GM12878 (cell line): ENCODE measurements at regions not wholly inside any gene's neighbourhood (a gene's known extent, or its start where the extent isn't known, plus 50 kb on each side); places are given as distances from the start of the nearest gene placed in this dataset.

Experiments
- ATAC-seq: fragments of 200-7000 bp; cut with Tn5 transposase; 3 replicates; pipeline ENCODE4 v1.9.1; 2020; ENCODE audit warnings: mild to moderate bottlenecking, moderate library complexity
- BruUV-seq: library from RNA; stranded (reverse); fragments of 400-500 nt; replicated peaks from 2 replicates; lab custom pipeline; 2021; lab: Mats Ljungman, UMichigan
- CTCF ChIA-PET: fragments of 300-600 bp; sonication (Branson Sonifier 250); formaldehyde crosslinking; extraction: SDS; loops from one replicate; lab custom pipeline; 2021; ENCODE audit warnings: inconsistent platforms; lab: Yijun Ruan, JAX
- POLR2A ChIA-PET: fragments of 350-600 bp; formaldehyde crosslinking; extraction: SDS; loops from one replicate; lab custom pipeline; 2021; ENCODE audit warnings: inconsistent platforms; lab: Charles Lee
- RAD21 ChIA-PET: fragments of 300-600 bp; sonication (Branson Sonifier 250); formaldehyde crosslinking; loops from one replicate; lab custom pipeline; 2023; ENCODE audit warnings: antibody characterized with exemption; ENCODE audit not compliant: unreplicated experiment; lab: Charles Lee
- SMC1A ChIA-PET: fragments of 300-600 bp; sonication (Branson Sonifier 250); formaldehyde crosslinking; loops from one replicate; lab custom pipeline; 2023; ENCODE audit not compliant: unreplicated experiment, uncharacterized antibody; lab: Charles Lee
- DNase-seq: peaks from one replicate; pipeline ENCODE4 v3.0.0-alpha.2; 2011; ENCODE audit warnings: low read depth, low spot score
- FAIRE-seq: peaks from 3 replicates; lab custom pipeline; 2011; peaks lifted over from hg19 to GRCh38; lab: Jason Lieb, UNC
- H2AFZ ChIP-seq: 2 replicates; pipeline ENCODE4 v1.6.0; 2011; ENCODE audit warnings: low read depth, low read length, control low read depth; ENCODE audit not compliant: control insufficient read depth
- H3K27ac ChIP-seq: 2 replicates; pipeline ENCODE4 v1.5.1; 2011; ENCODE audit warnings: control low read depth; ENCODE audit not compliant: control insufficient read depth, insufficient read depth
- H3K27me3 ChIP-seq, 2 experiments: replicated peaks in 1 of 2; 2 replicates each; pipeline versions ENCODE4 v1.6.0 to v1.6.1; 2011; ENCODE audit warnings: low read length in 1 of 2; ENCODE audit not compliant: control insufficient read depth in 2 of 2, insufficient read depth in 2 of 2
- H3K36me3 ChIP-seq, 2 experiments: 2 replicates each; pipeline ENCODE4 v1.5.1; 2011; ENCODE audit warnings: low read length in 1 of 2; ENCODE audit not compliant: control insufficient read depth in 2 of 2, insufficient read depth in 2 of 2
- H3K4me1 ChIP-seq: 2 replicates; pipeline ENCODE4 v1.6.1; 2011; ENCODE audit warnings: mild to moderate bottlenecking, low read length, moderate library complexity, mixed read lengths; ENCODE audit not compliant: control insufficient read depth, insufficient read depth
- H3K4me2 ChIP-seq: 2 replicates; pipeline ENCODE4 v1.6.0; 2011; ENCODE audit warnings: control low read depth; ENCODE audit not compliant: control insufficient read depth, insufficient read depth
- H3K4me3 ChIP-seq: fragments of 200-600 bp; sonication (generic); 2 replicates; pipeline ENCODE4 v1.5.1; 2016
- H3K79me2 ChIP-seq: 2 replicates; pipeline ENCODE4 v1.6.0; 2011; ENCODE audit warnings: low read length; ENCODE audit not compliant: control insufficient read depth, insufficient read depth
- H3K9ac ChIP-seq: 2 replicates; pipeline ENCODE4 v1.8.0; 2011; ENCODE audit warnings: low read length, control low read depth, mixed read lengths; ENCODE audit not compliant: control insufficient read depth, insufficient read depth
- H3K9me3 ChIP-seq: replicated peaks from 3 replicates; pipeline ENCODE4 v1.5.1; 2011; ENCODE audit warnings: mild to moderate bottlenecking, low read length; ENCODE audit not compliant: control insufficient read depth, insufficient read depth
- H4K20me1 ChIP-seq: 2 replicates; pipeline ENCODE4 v1.6.0; 2011; ENCODE audit not compliant: control insufficient read depth, insufficient read depth
- IKZF2 ChIP-seq, 2 experiments: fragments of 450-650 bp; IDR thresholded peaks; 2 replicates each; pipeline ENCODE4 v1.6.1; 2017; ENCODE audit warnings: mild to moderate bottlenecking in 2 of 2, moderate library complexity in 2 of 2
- KLF5 ChIP-seq: fragments of 450-650 bp; IDR thresholded peaks from 2 replicates; pipeline ENCODE4 v1.6.1; 2014; ENCODE audit warnings: mild to moderate bottlenecking; ENCODE audit not compliant: partially characterized antibody
- NFYA ChIP-seq: IDR thresholded peaks from 2 replicates; pipeline ENCODE4 v1.6.1; 2011; ENCODE audit warnings: low read depth, mild to moderate bottlenecking, low read length, improper control_type of control experiment, borderline replicate concordance
- POLR2A ChIP-seq: IDR thresholded peaks from 2 replicates; pipeline ENCODE4 v1.6.1; 2011; ENCODE audit warnings: low read depth, mild to moderate bottlenecking, low read length
- RELA ChIP-seq: fragments of 450-650 bp; IDR thresholded peaks from 2 replicates; pipeline ENCODE4 v1.8.0; 2014; ENCODE audit warnings: borderline replicate concordance; ENCODE audit not compliant: partially characterized antibody
- RUNX3 ChIP-seq: IDR thresholded peaks from 2 replicates; pipeline ENCODE4 v1.6.1; 2012; ENCODE audit warnings: low read length, inconsistent platforms
- SMAD1 ChIP-seq: fragments of 450-650 bp; IDR thresholded peaks from 2 replicates; pipeline ENCODE4 v1.6.1; 2018; ENCODE audit warnings: mild to moderate bottlenecking, low read depth; ENCODE audit not compliant: partially characterized antibody
- TAF1 ChIP-seq: IDR thresholded peaks from 2 replicates; pipeline ENCODE4 v1.6.1; 2011; ENCODE audit warnings: mild to moderate bottlenecking, low read depth, low read length, borderline replicate concordance
- YY1 ChIP-seq: IDR thresholded peaks from 2 replicates; pipeline ENCODE4 v1.6.1; 2011; ENCODE audit warnings: low read depth, mild to moderate bottlenecking, low read length
- WGBS: methylation state at CpG from one replicate; pipeline ENCODE4 v1.1.6; 2016; ENCODE audit warnings: low lambda C conversion rate; ENCODE audit not compliant: insufficient replicate concordance, insufficient coverage; ENCODE audit errors: missing lambda C conversion rate; 5-methylcytosine and 5-hydroxymethylcytosine counted together
- in situ Hi-C: fragments of 300-500 bp; cut with MboI; formaldehyde crosslinking; loops from 9 replicates; pipeline ENCODE4 v1.14.3; 2018; ENCODE audit warnings: mixed read lengths
- intact Hi-C: fragments of 100-400 bp; cut with micrococcal nuclease; formaldehyde crosslinking; loops from one replicate; pipeline ENCODE4 v1.14.2; 2022; ENCODE audit not compliant: unreplicated experiment
- TF ChIP-seq, protein P1 (sequence below), 3 experiments: IDR thresholded peaks in 2 of 3; conservative IDR thresholded peaks in 1 of 3; 2 replicates each; pipeline ENCODE4 v1.5.1; 2011; ENCODE audit warnings: low read depth in 3 of 3, low read length in 3 of 3, mild to moderate bottlenecking in 3 of 3, control low read depth in 2 of 3, moderate library complexity in 2 of 3, inconsistent platforms in 1 of 3, mixed read lengths in 1 of 3; ENCODE audit not compliant: control insufficient read depth in 2 of 3, insufficient read depth in 1 of 3; ENCODE audit errors: extremely low read depth in 1 of 3

- Histone ChIP-seq H2AFZ (no peak overlapping the region), H3K27ac (no peak overlapping the region), H3K27me3 (no peaks in the 10 kb centered on the region), H3K79me2 (no peaks in the 10 kb centered on the region), H3K4me3 (no peak overlapping the region), H3K9ac (no peak overlapping the region), H3K4me2 (no peak overlapping the region), H3K36me3 (no peaks in the 10 kb centered on the region), H3K4me1 (no peaks in the 10 kb centered on the region), H3K9me3 (no peaks in the 10 kb centered on the region; the same call in 2 of the 3 replicates), H4K20me1 (no peaks in the 10 kb centered on the region)
- no TSS peak for BruUV-seq
- in situ Hi-C loops: loop anchor here (25.0 kb wide), 1 partner anchor 789 kb away; no protein-coding TSS in a partner anchor
- intact Hi-C loops: no loop called here
- CTCF ChIA-PET: interaction anchor here (1.1 to 1.5 kb wide), 3 partner anchors 14 to 17 kb away, joined by 3 read pairs; no protein-coding TSS in a partner anchor
- no peak for ATAC-seq
- DNase-seq: no peak
- SMC1A ChIA-PET: no interaction called here
- no peak for FAIRE-seq
- 5% methylated on average over 1 of the region's 1 CpG for WGBS
- RAD21 ChIA-PET: no interaction called here
- POLR2A ChIA-PET: no interaction called here
- TF ChIP-seq YY1 (no peak), TAF1 (no peak), RELA (no peak), IKZF2 (IDR thresholded peaks at IDR 0.05) (no peak), SMAD1 (no peak), KLF5 (no peak), NFYA (no peak), RUNX3 (no peak), POLR2A (no peak)
- TF ChIP-seq, protein P1, sequence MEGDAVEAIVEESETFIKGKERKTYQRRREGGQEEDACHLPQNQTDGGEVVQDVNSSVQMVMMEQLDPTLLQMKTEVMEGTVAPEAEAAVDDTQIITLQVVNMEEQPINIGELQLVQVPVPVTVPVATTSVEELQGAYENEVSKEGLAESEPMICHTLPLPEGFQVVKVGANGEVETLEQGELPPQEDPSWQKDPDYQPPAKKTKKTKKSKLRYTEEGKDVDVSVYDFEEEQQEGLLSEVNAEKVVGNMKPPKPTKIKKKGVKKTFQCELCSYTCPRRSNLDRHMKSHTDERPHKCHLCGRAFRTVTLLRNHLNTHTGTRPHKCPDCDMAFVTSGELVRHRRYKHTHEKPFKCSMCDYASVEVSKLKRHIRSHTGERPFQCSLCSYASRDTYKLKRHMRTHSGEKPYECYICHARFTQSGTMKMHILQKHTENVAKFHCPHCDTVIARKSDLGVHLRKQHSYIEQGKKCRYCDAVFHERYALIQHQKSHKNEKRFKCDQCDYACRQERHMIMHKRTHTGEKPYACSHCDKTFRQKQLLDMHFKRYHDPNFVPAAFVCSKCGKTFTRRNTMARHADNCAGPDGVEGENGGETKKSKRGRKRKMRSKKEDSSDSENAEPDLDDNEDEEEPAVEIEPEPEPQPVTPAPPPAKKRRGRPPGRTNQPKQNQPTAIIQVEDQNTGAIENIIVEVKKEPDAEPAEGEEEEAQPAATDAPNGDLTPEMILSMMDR (IDR thresholded peaks at IDR 0.05 in 2 of 3, conservative IDR thresholded peaks at IDR 0.05 in 1 of 3; ENCODE audit: control insufficient read depth in 2 of 3, extremely low read depth in 1 of 3, insufficient read depth in 1 of 3, low read depth in 3 of 3, low read length in 3 of 3): no peak
Observed at GRCh38 chr4:154998773-154999172, 209.7 kb upstream of the NPY2R start.
